ENCODE measurements at regions not wholly inside any gene's neighbourhood (a gene's known extent, or its start where the extent isn't known, plus 50 kb on each side); places are given as distances from the start of the nearest gene placed in this dataset.

GRCh38 chr9:18216376-18216775 lies 257.6 kb upstream of the ADAMTSL1 start:
- Histone ChIP-seq H3K4me1 (ENCODE audit: control insufficient read depth in 2 of 2, insufficient read depth in 1 of 2, low read depth in 1 of 2, low read length in 2 of 2) (no peaks in the 10 kb centered on the region), H3K36me3 (replicated peaks in 1 of 2; ENCODE audit: control insufficient read depth in 2 of 2, insufficient read depth in 2 of 2, low read length in 2 of 2) (no peaks in the 10 kb centered on the region), H3K27ac (replicated peaks; ENCODE audit: low read length) (no peak overlapping the region), H2BK120ac (ENCODE audit: low read depth, low read length) (no peak overlapping the region), H2AFZ (ENCODE audit: low read length) (no peak overlapping the region), H4K8ac (ENCODE audit: low read depth, low read length) (no peak overlapping the region), H3K4ac (ENCODE audit: low read length) (no peak overlapping the region), H2BK5ac (ENCODE audit: low read length) (no peak overlapping the region), H3K14ac (ENCODE audit: low read length) (no peak overlapping the region), H3K9me3 (replicated peaks in 1 of 2; ENCODE audit: control insufficient read depth in 2 of 2, insufficient read depth in 1 of 2, low read depth in 1 of 2, low read length in 2 of 2) (no peaks in the 10 kb centered on the region), H3K4me3 (ENCODE audit: low read length in 2 of 2) (no peak overlapping the region), H3K18ac (ENCODE audit: low read length) (no peak overlapping the region), H3K9ac (ENCODE audit: low read depth, low read length, poor library complexity) (no peak overlapping the region), H3K4me2 (ENCODE audit: insufficient read depth, low read length, poor library complexity, severe bottlenecking) (no peak overlapping the region), H3K27me3 (ENCODE audit: control insufficient read depth in 3 of 3, insufficient read depth in 3 of 3, low read depth in 1 of 3, low read length in 3 of 3) (no peaks in the 10 kb centered on the region), H2BK15ac (ENCODE audit: low read length) (no peak overlapping the region), H4K91ac (ENCODE audit: low read depth, low read length, poor library complexity) (no peak overlapping the region), H3K79me1 (ENCODE audit: low read depth, low read length) (no peaks in the 10 kb centered on the region), H3K23ac (ENCODE audit: low read depth, low read length, poor library complexity) (no peak overlapping the region), H2AK5ac (ENCODE audit: low read depth, low read length) (no peak overlapping the region), H2BK12ac (ENCODE audit: low read length) (no peak overlapping the region)
- no CpG with 5 or more reads among the region's 1 CpG for WGBS, 2 donors (ENCODE audit: extremely low coverage in 2 of 2, insufficient read length in 2 of 2, insufficient replicate concordance in 1 of 2)
- no peak for DNase-seq (ENCODE audit: low spot score)

DNA sequence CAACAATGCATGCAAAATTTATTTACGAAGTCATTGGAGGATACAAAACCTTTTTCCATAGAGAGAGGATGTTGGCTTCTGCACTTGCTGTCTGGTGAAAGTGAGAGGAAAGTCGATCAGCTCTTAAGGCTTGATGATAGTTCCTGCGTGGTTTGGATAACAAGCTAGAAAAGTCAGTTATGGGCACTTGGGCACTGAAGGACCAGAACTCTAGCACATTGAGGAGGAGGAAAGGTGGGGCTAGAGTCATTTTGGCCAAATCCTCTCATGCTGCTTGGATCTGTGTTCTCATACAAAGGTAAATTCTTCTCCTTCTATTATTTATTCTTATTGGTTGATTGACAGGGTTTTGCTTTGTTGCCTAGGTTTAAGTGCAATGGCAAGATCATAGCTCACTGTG lies 245.9 kb upstream of the ADAMTSL1 start:
- no CpG with 5 or more reads among the region's 3 CpGs for WGBS, 2 donors (ENCODE audit: extremely low coverage in 2 of 2, insufficient read length in 2 of 2, insufficient replicate concordance in 1 of 2)

DNA sequence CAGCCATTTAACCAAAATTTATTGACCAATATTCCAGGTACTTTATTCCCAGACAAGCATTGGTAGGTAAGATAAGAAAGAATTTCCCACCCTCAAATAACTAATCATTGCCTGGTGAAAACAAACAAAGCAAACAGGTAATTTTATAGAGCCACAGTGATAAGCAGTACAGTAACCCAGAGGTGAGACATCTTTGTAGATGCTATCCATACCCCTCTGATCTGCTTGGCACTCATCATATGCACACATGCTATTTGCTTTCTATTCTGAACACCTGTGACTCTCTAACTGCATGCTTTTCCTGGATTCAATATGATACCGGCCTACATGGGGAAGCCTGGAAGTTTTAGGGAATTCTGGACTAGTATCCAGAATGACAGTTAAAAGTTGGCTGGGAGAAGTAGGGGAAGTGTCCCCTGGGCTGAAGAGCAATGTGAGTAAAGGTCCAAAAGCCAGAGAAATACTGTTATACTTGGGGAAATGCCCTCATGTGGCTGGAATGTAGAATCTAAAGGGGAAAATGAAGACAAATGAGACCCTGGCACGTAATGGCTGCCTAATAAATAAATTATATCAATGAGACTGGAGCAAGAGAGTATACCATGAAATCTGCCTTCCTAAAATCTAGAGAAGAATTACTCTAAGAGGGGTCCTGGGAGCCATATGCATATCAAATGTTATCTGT lies 243.8 kb upstream of the ADAMTSL1 start:
- H3K4ac ChIP-seq (ENCODE audit: low read length) = no peak overlapping the region

More for the DNA sequence above, 245.9 kb upstream of the ADAMTSL1 start:
- H3K36me3 ChIP-seq (replicated peaks in 1 of 2; ENCODE audit: control insufficient read depth in 2 of 2, insufficient read depth in 2 of 2, low read length in 2 of 2) = no peaks in the 10 kb centered on the region
- H4K8ac ChIP-seq (ENCODE audit: low read depth, low read length) = no peak overlapping the region
- no peak overlapping the region for H3K18ac ChIP-seq (ENCODE audit: low read length)
- H3K9ac ChIP-seq (ENCODE audit: low read depth, low read length, poor library complexity) = no peak overlapping the region
- no peak for DNase-seq (ENCODE audit: low spot score)
- no peak overlapping the region for H2BK120ac ChIP-seq (ENCODE audit: low read depth, low read length)
- H3K4me1 ChIP-seq (ENCODE audit: control insufficient read depth in 2 of 2, insufficient read depth in 1 of 2, low read depth in 1 of 2, low read length in 2 of 2) = no peaks in the 10 kb centered on the region
- no peak overlapping the region for H3K23ac ChIP-seq (ENCODE audit: low read depth, low read length, poor library complexity)
- no peak overlapping the region for H2BK5ac ChIP-seq (ENCODE audit: low read length)
- H3K27me3 ChIP-seq (ENCODE audit: control insufficient read depth in 3 of 3, insufficient read depth in 3 of 3, low read depth in 1 of 3, low read length in 3 of 3) = peaks cover 0 to 3% (median 0%) of the 10 kb centered on the region in 3 experiments
- no peak overlapping the region for H2BK15ac ChIP-seq (ENCODE audit: low read length)
- no peak overlapping the region for H3K4me3 ChIP-seq (ENCODE audit: low read length in 2 of 2)
- H3K4me2 ChIP-seq (ENCODE audit: insufficient read depth, low read length, poor library complexity, severe bottlenecking) = no peak overlapping the region
- no peak overlapping the region for H3K4ac ChIP-seq (ENCODE audit: low read length)
- no peak overlapping the region for H3K14ac ChIP-seq (ENCODE audit: low read length)
- H2AK5ac ChIP-seq (ENCODE audit: low read depth, low read length) = no peak overlapping the region
- H2BK12ac ChIP-seq (ENCODE audit: low read length) = no peak overlapping the region
- H3K27ac ChIP-seq (replicated peaks; ENCODE audit: low read length) = no peak overlapping the region
- H4K91ac ChIP-seq (ENCODE audit: low read depth, low read length, poor library complexity) = no peak overlapping the region
- no peaks in the 10 kb centered on the region for H3K79me1 ChIP-seq (ENCODE audit: low read depth, low read length)
- no peak overlapping the region for H2AFZ ChIP-seq (ENCODE audit: low read length)
- no peaks in the 10 kb centered on the region for H3K9me3 ChIP-seq (replicated peaks in 1 of 2; ENCODE audit: control insufficient read depth in 2 of 2, insufficient read depth in 1 of 2, low read depth in 1 of 2, low read length in 2 of 2)

GRCh38 chr9:18233311-18233710 lies 240.6 kb upstream of the ADAMTSL1 start:
- no peaks in the 10 kb centered on the region for H3K27me3 ChIP-seq (ENCODE audit: control insufficient read depth in 3 of 3, insufficient read depth in 3 of 3, low read depth in 1 of 3, low read length in 3 of 3)

More for the DNA sequence above, 243.8 kb upstream of the ADAMTSL1 start:
- no peak overlapping the region for H3K23ac ChIP-seq (ENCODE audit: low read depth, low read length, poor library complexity)
- no peak overlapping the region for H3K4me3 ChIP-seq (ENCODE audit: low read length in 2 of 2)
- H3K4me1 ChIP-seq (ENCODE audit: control insufficient read depth in 2 of 2, insufficient read depth in 1 of 2, low read depth in 1 of 2, low read length in 2 of 2) = no peaks in the 10 kb centered on the region
- H3K14ac ChIP-seq (ENCODE audit: low read length) = no peak overlapping the region
- H2BK5ac ChIP-seq (ENCODE audit: low read length) = no peak overlapping the region
- H4K8ac ChIP-seq (ENCODE audit: low read depth, low read length) = no peak overlapping the region
- H3K9me3 ChIP-seq (replicated peaks in 1 of 2; ENCODE audit: control insufficient read depth in 2 of 2, insufficient read depth in 1 of 2, low read depth in 1 of 2, low read length in 2 of 2) = no peaks in the 10 kb centered on the region
- H3K36me3 ChIP-seq (replicated peaks in 1 of 2; ENCODE audit: control insufficient read depth in 2 of 2, insufficient read depth in 2 of 2, low read length in 2 of 2) = no peaks in the 10 kb centered on the region
- H2AFZ ChIP-seq (ENCODE audit: low read length) = no peak overlapping the region
- H3K18ac ChIP-seq (ENCODE audit: low read length) = no peak overlapping the region
- no peak for DNase-seq (ENCODE audit: low spot score)
- no peak overlapping the region for H2AK5ac ChIP-seq (ENCODE audit: low read depth, low read length)
- no peak overlapping the region for H3K4me2 ChIP-seq (ENCODE audit: insufficient read depth, low read length, poor library complexity, severe bottlenecking)
- WGBS, 2 donors (ENCODE audit: extremely low coverage in 2 of 2, insufficient read length in 2 of 2, insufficient replicate concordance in 1 of 2) = no CpG with 5 or more reads among the region's 2 CpGs
- H2BK15ac ChIP-seq (ENCODE audit: low read length) = no peak overlapping the region
- no peak overlapping the region for H3K27ac ChIP-seq (replicated peaks; ENCODE audit: low read length)
- no peak overlapping the region for H2BK12ac ChIP-seq (ENCODE audit: low read length)
- no peaks in the 10 kb centered on the region for H3K27me3 ChIP-seq (ENCODE audit: control insufficient read depth in 3 of 3, insufficient read depth in 3 of 3, low read depth in 1 of 3, low read length in 3 of 3)
- H3K9ac ChIP-seq (ENCODE audit: low read depth, low read length, poor library complexity) = no peak overlapping the region
- H4K91ac ChIP-seq (ENCODE audit: low read depth, low read length, poor library complexity) = no peak overlapping the region
- H2BK120ac ChIP-seq (ENCODE audit: low read depth, low read length) = no peak overlapping the region
- H3K79me1 ChIP-seq (ENCODE audit: low read depth, low read length) = no peaks in the 10 kb centered on the region

More at GRCh38 chr9:18233311-18233710, 240.6 kb upstream of the ADAMTSL1 start:
- no peak overlapping the region for H3K4ac ChIP-seq (ENCODE audit: low read length)
- H3K27ac ChIP-seq (replicated peaks; ENCODE audit: low read length) = no peak overlapping the region
- no peak overlapping the region for H2AFZ ChIP-seq (ENCODE audit: low read length)
- DNase-seq (ENCODE audit: low spot score) = no peak
- H3K79me1 ChIP-seq (ENCODE audit: low read depth, low read length) = no peaks in the 10 kb centered on the region
- H2BK12ac ChIP-seq (ENCODE audit: low read length) = no peak overlapping the region
- H2AK5ac ChIP-seq (ENCODE audit: low read depth, low read length) = no peak overlapping the region
- no peak overlapping the region for H4K91ac ChIP-seq (ENCODE audit: low read depth, low read length, poor library complexity)
- H3K9me3 ChIP-seq (replicated peaks in 1 of 2; ENCODE audit: control insufficient read depth in 2 of 2, insufficient read depth in 1 of 2, low read depth in 1 of 2, low read length in 2 of 2) = no peaks in the 10 kb centered on the region
- H3K4me3 ChIP-seq (ENCODE audit: low read length in 2 of 2) = no peak overlapping the region
- no peak overlapping the region for H2BK5ac ChIP-seq (ENCODE audit: low read length)
- no peaks in the 10 kb centered on the region for H3K36me3 ChIP-seq (replicated peaks in 1 of 2; ENCODE audit: control insufficient read depth in 2 of 2, insufficient read depth in 2 of 2, low read length in 2 of 2)
- H3K4me1 ChIP-seq (ENCODE audit: control insufficient read depth in 2 of 2, insufficient read depth in 1 of 2, low read depth in 1 of 2, low read length in 2 of 2) = no peaks in the 10 kb centered on the region
- no peak overlapping the region for H4K8ac ChIP-seq (ENCODE audit: low read depth, low read length)
- H3K14ac ChIP-seq (ENCODE audit: low read length) = no peak overlapping the region
- no CpG with 5 or more reads among the region's 4 CpGs for WGBS, 2 donors (ENCODE audit: extremely low coverage in 2 of 2, insufficient read length in 2 of 2, insufficient replicate concordance in 1 of 2)
- no peak overlapping the region for H3K9ac ChIP-seq (ENCODE audit: low read depth, low read length, poor library complexity)
- H2BK15ac ChIP-seq (ENCODE audit: low read length) = no peak overlapping the region
- H3K4me2 ChIP-seq (ENCODE audit: insufficient read depth, low read length, poor library complexity, severe bottlenecking) = no peak overlapping the region
- no peak overlapping the region for H2BK120ac ChIP-seq (ENCODE audit: low read depth, low read length)
- H3K18ac ChIP-seq (ENCODE audit: low read length) = no peak overlapping the region
- H3K23ac ChIP-seq (ENCODE audit: low read depth, low read length, poor library complexity) = no peak overlapping the region
